Neural cell (in vitro differentiated cells): ENCODE measurements at regions not wholly inside any gene's neighbourhood (a gene's known extent, or its start where the extent isn't known, plus 50 kb on each side); places are given as distances from the start of the nearest gene placed in this dataset.

ENCODE experiments used
- CTCF ChIP-seq: fragments of 450-650 bp; IDR thresholded peaks from 2 replicates; pipeline ENCODE4 v1.5.1; 2014; ENCODE audit warnings: antibody characterized with exemption, mild to moderate bottlenecking, moderate library complexity; ENCODE audit not compliant: poor library complexity, severe bottlenecking
- EZH2 ChIP-seq: fragments of 200-600, 300-800 bp; shearing (Covaris generic), sonication (generic); IDR thresholded peaks from 2 replicates; pipeline ENCODE4 v1.6.1; 2014; ENCODE audit warnings: antibody characterized with exemption, low read length, borderline replicate concordance, mild to moderate bottlenecking; ENCODE audit not compliant: insufficient read depth, poor library complexity, severe bottlenecking
- MXI1 ChIP-seq: fragments of 450-650 bp; conservative IDR thresholded peaks from 2 replicates; pipeline ENCODE4 v1.6.1; 2014; ENCODE audit warnings: antibody characterized with exemption, mild to moderate bottlenecking; ENCODE audit not compliant: poor library complexity, severe bottlenecking
- POLR2AphosphoS5 ChIP-seq: IDR thresholded peaks from 2 replicates; pipeline ENCODE4 v1.6.1; 2012
- RAD21 ChIP-seq: fragments of 450-650 bp; conservative IDR thresholded peaks from 2 replicates; pipeline ENCODE4 v1.6.1; 2014; ENCODE audit warnings: antibody characterized with exemption, mild to moderate bottlenecking, moderate library complexity
- SMC3 ChIP-seq: fragments of 450-650 bp; conservative IDR thresholded peaks from 2 replicates; pipeline ENCODE4 v1.6.1; 2014; ENCODE audit warnings: antibody characterized with exemption, mild to moderate bottlenecking, moderate library complexity; ENCODE audit not compliant: poor library complexity

- TF ChIP-seq POLR2AphosphoS5 (no peak), MXI1 (no peak), CTCF (no peak), SMC3 (no peak), EZH2 (no peak), RAD21 (no peak)
Measured at GRCh38 chr16:73529303-73530012, 481.5 kb upstream of the ZFHX3 start.
